HEK293T (cell line): ENCODE measurements at regions not wholly inside any gene's neighbourhood (a gene's known extent, or its start where the extent isn't known, plus 50 kb on each side); places are given as distances from the start of the nearest gene placed in this dataset.
"Not testable (repeated sequence)": the region's sequence is repeated elsewhere in the genome, so short reads cannot be mapped to it uniquely, and the experiment has no call there.

Experiments
- ARNT ChIP-seq: fragments of 450-650 bp; IDR thresholded peaks from 2 replicates; pipeline ENCODE4 v1.6.1; 2017; ENCODE audit warnings: mild to moderate bottlenecking
- BHLHE40 ChIP-seq: fragments of 450-650 bp; IDR thresholded peaks from 2 replicates; pipeline ENCODE4 v1.6.1; 2016; ENCODE audit warnings: mild to moderate bottlenecking, moderate library complexity, borderline replicate concordance
- CTBP1 ChIP-seq: fragments of 450-650 bp; IDR thresholded peaks from 2 replicates; pipeline ENCODE4 v1.6.1; 2016; ENCODE audit warnings: borderline replicate concordance
- ELF4 ChIP-seq: fragments of 450-650 bp; IDR thresholded peaks from 2 replicates; pipeline ENCODE4 v1.6.1; 2017; ENCODE audit warnings: antibody characterized with exemption
- FOXA1 ChIP-seq: fragments of 450-650 bp; IDR thresholded peaks from 2 replicates; pipeline ENCODE4 v1.6.1; 2016; ENCODE audit warnings: mild to moderate bottlenecking
- FOXK2 ChIP-seq: fragments of 450-650 bp; IDR thresholded peaks from 2 replicates; pipeline ENCODE4 v1.6.1; 2016; ENCODE audit warnings: mild to moderate bottlenecking
- FOXM1 ChIP-seq: fragments of 450-650 bp; IDR thresholded peaks from 2 replicates; pipeline ENCODE4 v1.6.1; 2017; ENCODE audit warnings: mild to moderate bottlenecking, borderline replicate concordance
- L3MBTL2 ChIP-seq: fragments of 450-650 bp; conservative IDR thresholded peaks from 2 replicates; pipeline ENCODE4 v1.6.1; 2016; ENCODE audit warnings: mild to moderate bottlenecking
- SP1 ChIP-seq: fragments of 450-650 bp; IDR thresholded peaks from 2 replicates; pipeline ENCODE4 v1.6.1; 2017
- SUZ12 ChIP-seq: fragments of 450-650 bp; IDR thresholded peaks from 2 replicates; pipeline ENCODE4 v1.6.1; 2016; ENCODE audit warnings: mild to moderate bottlenecking

GRCh38 chr16:29137894-29138662 lies 153.2 kb downstream of the LAT start:
- TF ChIP-seq FOXA1, ARNT, SUZ12, FOXM1, FOXK2, SP1, BHLHE40, ELF4, L3MBTL2, CTBP1: not testable (repeated sequence)
